ENCODE measurements at regions not wholly inside any gene's neighbourhood (a gene's known extent, or its start where the extent isn't known, plus 50 kb on each side); places are given as distances from the start of the nearest gene placed in this dataset.

DNA sequence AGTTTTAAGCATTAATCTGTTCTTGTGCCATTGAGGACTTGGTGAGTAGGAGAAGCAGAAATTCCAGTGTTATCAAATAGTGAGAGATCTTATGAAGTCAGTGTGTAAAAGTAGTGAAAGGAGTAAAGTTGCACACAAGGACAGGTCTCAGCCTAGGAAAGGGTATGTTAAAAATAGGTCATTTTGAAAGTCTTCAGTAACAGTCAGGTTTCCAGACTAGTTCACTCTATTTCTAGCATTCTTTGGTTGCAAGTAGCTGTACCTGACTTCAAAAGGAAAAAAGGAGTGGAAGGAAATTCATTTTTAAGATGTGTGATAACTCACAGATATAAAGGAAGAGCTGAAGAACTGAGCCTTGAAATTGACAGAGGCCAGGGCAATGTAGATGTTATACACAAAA, 250.1 kb upstream of the SATB1 start:
- no peak for DNase-seq (ENCODE audit: low spot score)

DNA sequence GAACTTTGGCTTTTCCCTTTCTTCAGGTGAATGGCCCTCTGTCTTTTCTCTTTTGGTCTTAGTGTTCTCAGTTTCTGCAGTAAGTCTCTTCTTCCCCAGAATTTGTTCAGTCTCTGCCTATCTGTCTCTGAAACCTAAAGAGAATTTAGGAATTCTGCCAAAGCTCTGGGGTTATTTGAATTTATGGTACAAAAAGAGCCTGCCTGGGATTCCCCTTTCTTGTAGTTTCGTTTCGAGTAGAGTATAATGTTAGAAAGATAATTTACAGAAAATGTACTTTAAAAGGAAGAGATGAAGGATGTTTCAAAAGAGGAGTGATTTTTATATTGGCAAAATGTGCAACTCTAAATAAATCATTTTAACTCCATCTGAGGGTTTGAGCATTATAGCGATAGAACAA, 247.4 kb upstream of the SATB1 start:
- peak; percentile 13 for DNase-seq (ENCODE audit: low spot score)

DNA sequence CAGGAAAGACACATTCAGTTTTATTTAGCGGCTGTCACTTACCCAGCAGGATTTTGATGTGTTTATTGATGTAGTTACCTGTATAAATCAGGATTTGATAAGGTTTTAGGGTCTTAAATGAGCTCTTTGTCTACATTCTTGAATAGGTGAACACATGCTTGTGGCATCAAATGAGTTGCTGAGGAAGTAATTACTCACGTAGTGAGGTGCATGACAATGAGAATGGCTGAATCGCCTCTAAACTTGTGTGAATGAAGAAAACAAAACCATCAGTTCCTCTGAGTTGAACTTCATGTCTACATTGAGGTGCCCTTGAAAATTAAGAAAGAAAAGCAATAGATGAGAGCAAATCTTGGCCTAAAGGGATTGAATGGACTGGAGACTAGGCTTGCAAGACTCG, 245.6 kb upstream of the SATB1 start:
- DNase-seq (ENCODE audit: low spot score), result no peak

DNA sequence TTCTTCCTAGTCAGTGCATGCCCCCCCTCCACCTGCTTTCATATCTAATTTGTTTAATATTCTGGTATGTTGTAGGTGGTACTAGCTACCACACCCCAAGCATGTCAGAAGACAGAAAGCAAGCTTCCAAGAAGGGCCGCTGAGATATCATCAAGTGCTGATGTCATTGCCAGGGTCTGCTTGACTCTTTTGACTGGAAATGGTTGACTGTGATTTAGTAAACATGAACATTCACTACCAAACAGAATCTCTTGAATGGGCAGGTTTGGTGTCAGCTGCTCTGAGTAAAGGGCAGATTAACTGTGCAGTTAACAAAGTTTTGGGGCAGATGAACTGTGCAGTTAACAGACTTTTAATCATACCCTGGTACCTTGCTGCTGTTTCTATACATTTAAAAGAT, 244.2 kb upstream of the SATB1 start:
- DNase-seq (ENCODE audit: low spot score), result no peak

DNA sequence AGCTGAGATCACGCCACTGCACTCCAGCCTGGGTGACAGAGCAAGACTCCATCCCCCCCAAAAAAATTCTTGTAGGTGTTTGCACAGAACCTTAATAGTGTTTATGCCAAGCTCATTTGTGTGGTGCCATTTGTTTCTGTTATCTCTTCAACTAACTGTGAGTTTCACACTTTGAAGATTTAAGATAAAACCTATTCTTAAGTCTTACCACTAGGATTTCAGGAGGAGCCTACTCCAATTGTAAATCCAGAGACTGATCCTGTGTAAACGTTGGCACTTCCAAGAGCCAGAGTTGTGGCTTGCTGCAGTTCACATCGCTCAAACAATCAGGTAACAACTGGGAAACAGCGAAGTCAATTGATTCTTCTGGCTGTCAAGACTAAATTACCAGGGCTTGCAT, 242.4 kb upstream of the SATB1 start:
- DNase-seq (ENCODE audit: low spot score), result no peak

DNA sequence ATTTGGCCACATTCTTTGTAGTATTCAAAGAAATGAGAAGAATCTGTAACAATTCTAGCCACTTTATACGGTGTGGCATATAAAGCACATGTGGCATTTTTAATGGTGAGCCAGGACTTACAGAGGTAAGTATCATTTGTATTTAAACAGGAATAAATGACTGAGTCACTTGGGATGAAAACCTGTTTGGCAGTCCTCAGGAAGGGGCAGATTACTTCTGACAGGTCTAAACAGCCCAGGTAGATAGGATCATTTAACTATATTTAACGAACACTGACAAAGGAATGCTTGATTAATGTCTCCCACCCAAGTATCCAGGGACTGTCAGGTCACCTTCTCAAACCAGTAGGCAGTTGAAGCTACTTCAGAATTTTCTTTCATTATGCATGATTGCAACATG, 241.5 kb upstream of the SATB1 start:
- DNase-seq (ENCODE audit: low spot score), result no peak

DNA sequence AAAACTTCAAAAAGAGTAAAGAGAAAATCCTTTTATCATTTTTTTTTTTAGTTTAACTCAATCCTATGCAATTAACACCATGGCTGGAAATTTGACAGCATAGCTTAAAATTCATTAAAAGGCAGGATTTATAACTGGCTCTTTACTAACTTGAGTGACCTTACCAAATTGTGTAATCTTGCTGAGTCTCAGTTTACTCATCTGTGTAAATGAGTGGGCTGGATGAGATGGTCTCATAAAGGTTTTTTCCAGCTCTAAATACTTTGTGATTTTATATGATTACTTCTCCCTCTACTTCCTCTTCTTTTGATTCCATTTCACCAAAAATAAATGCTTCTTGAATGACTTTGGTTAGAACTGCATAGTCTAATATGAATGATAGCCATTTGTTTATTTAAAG, 234.9 kb upstream of the SATB1 start:
- DNase-seq (ENCODE audit: low spot score), result no peak

DNA sequence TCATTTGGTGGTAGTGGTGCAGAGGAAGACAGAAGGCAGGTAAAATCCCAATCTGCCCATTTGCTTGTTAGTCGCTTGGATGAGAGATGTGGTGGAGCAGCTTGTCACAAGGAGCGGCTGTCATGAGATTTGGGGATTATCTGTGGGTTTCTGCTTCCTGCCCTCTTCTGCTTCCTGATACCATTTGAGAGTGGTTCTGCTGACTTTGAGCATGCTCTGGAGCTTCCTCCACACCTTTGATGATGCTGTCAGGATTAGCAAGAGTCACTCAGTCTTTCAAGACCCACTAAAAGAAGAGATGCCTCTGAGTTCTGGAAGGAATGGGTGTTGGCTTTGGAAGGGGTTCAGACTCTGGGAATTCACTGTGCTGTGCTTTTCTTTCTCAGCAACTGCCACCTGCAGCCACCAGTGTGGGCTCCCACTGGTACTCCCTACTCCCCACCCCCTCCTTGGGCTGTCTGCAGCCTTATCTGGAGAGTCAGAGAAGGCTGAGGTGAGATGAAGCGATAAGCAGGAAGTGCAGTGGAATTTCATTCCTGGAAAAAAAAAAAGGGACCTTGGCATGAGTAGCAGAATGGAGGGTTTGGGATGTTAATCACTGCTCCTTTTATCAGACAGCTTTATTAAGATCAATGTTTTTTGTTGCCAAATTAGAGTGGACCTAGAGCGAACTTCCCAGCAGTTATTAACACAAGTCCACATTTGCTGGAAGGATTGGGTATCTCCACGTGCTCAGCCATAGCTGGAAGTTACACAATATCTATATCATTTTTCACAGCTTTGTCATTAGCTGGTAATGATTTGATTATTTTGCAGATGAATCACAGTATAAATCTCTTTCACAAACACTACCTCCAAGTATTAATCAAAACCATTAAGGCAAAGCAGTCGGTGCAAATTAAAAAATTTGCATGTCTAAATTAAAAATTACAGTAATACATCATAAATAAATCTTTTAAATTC, 233.0 kb upstream of the SATB1 start:
- peak; percentile 51 for DNase-seq (ENCODE audit: low spot score)

DNA sequence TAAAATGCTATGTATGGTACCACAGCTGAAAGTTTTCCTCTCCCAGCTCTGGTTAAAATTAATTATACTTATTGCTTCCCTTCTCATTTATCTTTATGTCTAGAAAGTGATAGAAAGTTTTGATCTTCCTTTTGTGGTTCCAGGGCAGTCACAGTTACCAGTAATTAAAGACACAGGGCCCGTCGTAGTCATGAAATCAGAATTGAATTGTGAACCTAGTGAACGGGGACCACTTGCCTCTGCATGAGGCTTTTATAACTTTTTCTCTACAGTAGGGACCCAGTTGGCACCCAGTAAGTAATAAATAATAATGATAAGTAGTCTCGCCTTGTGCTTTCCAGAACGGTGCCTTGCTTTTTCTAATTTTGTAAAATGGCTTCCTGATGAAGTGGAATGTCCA, 231.7 kb upstream of the SATB1 start:
- no peak for DNase-seq (ENCODE audit: low spot score)

DNA sequence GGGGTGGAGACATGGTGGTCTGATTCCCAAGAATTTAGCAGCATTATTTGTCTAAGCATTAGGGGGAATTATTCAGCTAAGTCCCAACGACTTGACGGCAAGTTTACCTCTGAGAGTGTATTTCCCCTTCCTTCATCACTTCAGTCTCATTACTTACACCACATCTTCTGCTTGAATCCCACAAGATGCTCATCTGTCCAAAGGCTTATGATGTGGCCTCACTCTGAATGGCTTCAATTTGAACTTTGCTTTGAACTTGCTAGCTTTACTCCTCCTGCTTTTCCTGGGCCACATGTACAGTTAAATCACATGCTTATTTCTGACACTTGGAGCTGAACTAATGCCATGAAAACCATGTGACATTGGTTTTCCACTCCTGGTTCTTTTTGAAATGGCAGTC, 231.3 kb upstream of the SATB1 start:
- DNase-seq (ENCODE audit: low spot score), result no peak

DNA sequence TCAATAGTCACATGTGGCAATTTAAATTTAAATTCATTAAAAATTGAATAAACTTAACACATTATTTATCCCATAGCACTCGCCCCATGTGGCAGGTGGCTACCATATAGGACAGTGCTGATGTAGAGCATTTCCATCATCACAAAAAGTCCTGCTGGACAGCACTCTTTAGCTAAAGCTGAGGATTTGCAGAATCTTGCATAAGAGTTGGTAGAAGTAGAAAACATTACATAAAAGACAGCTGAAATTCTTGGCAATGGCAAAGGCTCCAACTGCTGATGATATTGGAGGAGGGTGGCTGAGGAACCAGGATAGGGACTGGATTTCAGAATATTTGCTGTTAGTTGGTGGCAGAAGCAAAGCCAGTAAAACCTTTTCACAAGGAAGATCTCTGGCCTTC, 230.7 kb upstream of the SATB1 start:
- DNase-seq (ENCODE audit: low spot score), result no peak

DNA sequence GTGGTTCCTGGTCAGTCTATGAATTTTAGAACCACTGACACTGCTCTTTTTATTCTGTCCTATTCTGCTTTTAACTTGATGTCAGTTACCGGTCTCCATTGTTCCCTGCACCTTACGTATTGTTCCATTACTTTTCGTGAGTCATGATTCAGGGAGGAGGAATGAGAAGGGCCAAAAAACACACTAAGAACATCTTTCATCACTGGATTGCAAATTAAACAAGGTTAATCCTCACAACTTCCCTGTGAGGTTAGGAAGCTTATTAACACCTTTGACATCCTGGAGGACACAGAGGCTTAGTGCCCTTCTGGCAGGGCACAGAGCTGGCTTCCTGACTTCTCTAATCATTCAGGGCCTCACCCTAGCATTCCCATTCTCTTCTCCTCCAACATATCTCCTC, 227.6 kb upstream of the SATB1 start:
- no peak for DNase-seq (ENCODE audit: low spot score)

DNA sequence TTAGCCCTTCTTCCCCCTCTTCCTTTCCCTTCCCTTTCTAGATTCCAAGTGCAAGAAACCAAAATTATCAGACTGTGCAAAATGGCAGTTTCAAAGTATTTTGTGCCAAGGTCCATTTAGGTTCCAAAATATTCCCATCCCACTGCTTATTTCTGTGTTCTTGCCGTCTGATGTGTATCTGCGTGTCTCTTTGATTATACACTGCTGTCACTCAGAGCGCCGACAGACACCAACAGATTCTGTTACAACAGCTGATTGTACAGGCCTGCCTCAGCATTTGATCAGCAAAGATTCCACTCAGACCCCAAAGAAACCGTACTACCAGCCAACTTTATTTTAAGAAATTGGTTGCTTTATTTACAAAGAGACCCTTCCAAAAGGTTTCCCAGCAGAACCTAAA, 225.6 kb upstream of the SATB1 start:
- DNase-seq (ENCODE audit: low spot score), result no peak

DNA sequence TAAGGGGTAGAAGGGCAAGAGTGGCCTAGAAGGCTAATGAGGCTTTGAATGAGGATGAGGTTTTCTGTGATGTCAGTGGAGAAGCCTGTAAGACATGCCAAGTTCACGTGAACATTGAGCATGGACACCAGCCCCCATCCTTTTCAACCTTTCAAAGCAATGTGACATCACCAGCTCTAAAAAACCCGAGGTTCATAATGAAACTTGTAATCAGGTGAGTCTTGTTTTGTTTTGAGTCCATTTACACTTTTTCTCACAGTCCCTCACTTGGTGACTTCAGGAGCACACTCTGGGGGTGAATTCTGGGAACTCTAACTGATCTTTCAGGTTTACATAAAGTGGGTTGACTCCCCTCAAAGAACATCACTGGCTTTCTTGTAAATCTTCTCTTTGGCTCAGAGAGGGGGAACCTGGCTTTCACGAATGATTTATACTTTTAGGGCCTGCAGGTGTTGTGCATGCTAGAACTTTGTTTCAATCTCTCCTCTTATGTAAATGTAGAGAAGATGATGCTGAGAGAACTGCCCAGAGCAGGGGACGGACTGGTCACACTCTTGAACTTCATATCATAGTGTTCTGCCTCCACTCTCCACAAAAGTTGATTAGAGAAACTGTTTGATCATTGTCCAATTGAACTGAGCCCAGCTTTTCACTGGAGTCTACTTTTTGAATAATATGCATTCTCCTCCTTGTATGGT, 224.7 kb upstream of the SATB1 start:
- DNase-seq (ENCODE audit: low spot score), result no peak

DNA sequence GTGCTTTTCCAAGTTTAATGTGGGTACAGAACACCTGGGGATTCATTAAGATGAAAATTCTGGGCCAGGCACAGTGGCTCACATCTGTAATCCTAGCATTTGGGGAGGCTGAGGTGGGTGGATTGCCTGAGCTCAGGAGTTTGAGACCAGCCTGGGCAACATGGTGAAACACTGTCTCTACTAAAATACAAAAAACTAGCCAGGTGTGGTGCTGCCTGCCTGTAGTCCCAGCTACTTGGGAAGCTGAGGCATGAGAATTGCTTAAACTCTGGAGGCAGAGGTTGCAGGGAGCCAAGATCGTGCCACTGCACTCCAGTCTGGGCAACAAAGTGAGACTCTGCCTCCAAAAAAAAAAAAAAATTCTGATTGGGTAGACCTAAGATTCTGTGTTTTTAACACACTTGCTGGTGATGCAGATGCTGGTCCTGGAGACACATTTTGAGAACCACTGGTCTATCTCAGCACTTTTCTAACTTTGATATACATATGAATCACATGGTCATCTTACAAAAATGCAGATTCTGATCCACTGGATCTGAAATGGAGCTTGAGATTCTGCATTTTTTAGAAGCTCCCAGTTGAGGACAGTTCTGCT, 223.8 kb upstream of the SATB1 start:
- no peak for DNase-seq (ENCODE audit: low spot score)

DNA sequence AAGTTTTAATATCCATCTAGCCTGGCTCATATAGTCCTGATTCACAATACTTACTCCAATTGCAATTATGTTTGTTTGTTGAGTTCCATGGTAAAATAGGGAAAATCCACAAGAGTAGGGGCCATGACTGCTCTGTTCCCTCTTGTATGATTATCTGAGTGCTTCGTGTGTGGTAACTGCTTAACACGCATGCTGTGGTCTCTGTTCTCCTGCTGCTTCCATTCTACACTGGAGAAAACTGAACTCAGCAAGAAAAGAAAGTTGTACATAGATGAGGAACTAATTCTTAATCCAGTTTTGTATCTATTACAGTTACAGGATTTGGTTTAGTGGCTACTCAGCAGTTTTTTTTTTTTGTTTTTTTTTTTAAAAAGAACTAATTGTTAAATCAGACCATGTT, 223.0 kb upstream of the SATB1 start:
- no peak for DNase-seq (ENCODE audit: low spot score)

DNA sequence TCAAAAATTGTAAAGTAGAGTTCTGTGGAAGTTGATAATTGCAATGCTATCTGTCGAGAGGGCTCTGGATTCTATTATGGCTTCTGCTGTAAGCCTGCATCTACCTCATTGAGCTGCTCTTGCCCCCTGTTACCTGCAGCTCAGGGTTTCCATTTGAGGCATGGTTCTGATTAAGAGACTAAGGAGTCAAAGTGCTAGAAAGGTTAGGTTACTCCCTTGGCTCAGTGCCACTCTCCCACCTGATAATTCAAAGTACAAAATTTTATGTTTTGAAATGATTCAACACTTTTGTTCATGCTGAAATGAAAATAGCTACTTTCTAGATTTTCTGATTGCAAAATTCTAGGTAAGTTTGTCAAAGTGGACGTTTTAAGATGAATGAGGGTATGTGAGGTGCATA, 220.5 kb upstream of the SATB1 start:
- no peak for DNase-seq (ENCODE audit: low spot score)

DNA sequence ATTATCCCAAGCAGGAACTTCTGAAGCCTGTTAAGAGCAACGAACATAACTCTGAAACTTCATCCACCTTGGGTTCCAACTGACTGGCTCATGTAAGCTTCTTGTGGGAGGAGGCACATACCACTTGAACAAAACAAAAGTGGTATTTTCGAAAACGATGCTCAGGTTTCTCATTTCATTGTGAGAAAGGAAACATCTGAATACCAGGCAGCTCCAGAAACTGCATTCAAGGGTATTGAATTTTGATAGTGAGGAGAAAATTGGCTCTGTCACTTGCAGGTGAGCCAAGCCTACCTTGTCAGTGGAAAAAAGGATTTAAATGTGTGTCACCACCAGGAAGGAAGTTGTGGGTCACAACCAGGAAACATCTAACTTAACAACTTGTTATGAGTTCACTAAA, 218.1 kb upstream of the SATB1 start:
- DNase-seq (ENCODE audit: low spot score), result no peak

DNA sequence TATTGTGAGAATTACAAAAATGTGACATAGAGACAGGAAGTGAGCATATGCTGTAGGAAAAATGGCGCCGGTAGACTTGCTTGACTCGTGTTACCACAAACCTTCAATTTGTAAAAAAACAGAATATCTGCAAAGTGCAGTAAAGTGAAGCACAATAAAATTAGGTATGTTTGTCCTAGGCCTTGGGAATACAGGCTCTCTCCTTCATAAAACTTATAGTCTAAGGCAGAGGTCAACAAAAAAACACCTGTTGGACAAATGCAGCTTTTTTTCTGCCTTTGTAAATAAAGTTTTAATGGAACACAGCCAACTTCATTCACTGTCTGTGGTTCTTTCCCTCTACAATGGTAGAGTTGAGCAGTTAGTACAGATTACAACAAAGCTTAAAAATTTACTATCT, 216.8 kb upstream of the SATB1 start:
- no peak for DNase-seq (ENCODE audit: low spot score)

DNA sequence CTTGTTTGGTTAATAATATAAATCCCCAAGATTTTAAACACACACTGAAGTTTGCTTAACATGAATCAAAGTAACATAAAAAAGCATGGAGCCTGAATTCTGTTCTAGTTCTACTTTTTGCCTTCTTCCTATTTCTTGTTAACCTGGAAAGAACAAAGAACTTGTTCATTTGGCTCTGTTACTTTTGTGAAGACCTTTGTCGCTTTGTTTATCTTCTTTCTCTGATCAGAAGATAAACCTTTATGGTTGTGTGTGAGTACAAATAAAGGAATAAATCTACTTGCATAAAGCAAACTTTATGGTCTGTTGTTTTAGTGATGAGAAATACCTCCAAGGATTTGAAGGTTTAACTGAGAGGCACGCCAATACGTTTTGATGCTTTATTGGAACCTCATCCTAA, 210.1 kb upstream of the SATB1 start:
- DNase-seq (ENCODE audit: low spot score), result no peak

DNA sequence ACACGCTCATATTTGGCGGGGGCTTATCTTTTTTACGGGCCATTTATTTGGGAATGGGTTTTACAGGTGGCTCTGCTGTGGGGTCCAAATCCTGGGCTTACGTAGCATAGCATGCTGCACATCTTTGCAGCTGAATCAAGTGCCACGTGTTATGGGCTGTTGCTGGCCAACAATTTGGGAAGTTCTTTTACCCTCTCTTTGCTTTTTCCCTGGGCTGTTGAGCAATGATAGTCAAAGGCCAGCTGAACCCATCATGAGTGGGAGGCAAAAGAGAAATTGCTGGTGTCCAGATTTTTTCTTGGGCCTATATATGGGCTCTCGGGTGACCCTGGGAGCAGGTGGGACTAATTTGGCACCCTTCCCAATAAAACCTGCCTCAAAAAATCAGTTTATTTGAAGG, 209.3 kb upstream of the SATB1 start:
- DNase-seq (ENCODE audit: low spot score), result no peak

DNA sequence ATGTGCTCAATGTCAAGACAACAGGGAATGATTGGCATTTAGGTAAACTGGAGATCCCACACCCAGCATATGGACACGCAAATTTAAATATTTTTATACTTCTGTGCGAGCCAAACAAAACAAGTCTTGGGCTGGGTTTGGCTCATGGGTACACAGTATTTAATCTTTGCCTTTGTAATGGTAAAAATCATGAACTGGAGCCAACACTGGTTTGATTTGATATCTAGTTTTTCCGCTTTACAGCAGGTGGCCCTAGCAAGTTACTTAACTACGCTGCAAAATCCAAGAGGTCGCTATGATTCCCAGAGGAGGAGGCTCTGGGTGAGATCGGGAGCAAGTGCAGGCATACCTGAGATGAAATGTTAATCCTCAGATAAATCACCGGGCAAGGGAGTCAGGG, 207.9 kb upstream of the SATB1 start:
- no peak for DNase-seq (ENCODE audit: low spot score)

DNA sequence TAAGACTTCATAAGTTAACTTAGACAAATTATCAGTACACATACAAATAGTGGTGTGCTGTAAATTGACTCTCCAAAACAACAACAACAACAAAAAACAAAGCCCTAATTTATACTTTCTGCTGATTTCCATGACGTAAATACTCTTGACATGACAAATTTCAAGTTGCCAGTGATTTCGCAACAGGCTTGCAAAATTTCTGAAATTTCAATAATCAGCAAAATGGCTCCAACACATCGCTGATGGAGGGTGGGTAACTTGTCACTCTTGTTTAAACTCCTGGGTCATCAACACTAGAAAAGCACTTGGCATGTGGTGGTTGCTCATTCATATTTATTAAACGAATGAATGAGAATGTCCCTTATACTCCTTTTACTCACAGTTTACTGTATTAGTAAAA, 205.2 kb upstream of the SATB1 start:
- no peak for DNase-seq (ENCODE audit: low spot score)

All from A172 (cell line).